GM12873 (cell line): ENCODE measurements at regions not wholly inside any gene's neighbourhood (a gene's known extent, or its start where the extent isn't known, plus 50 kb on each side); places are given as distances from the start of the nearest gene placed in this dataset.

Experiments
- TF ChIP-seq, protein P1 (sequence below): IDR thresholded peaks from 2 replicates; pipeline ENCODE4 v1.5.1; 2012; ENCODE audit warnings: low read depth, mild to moderate bottlenecking, moderate library complexity, low read length, control low read depth; ENCODE audit not compliant: insufficient read depth; ENCODE audit errors: missing control alignments

DNA sequence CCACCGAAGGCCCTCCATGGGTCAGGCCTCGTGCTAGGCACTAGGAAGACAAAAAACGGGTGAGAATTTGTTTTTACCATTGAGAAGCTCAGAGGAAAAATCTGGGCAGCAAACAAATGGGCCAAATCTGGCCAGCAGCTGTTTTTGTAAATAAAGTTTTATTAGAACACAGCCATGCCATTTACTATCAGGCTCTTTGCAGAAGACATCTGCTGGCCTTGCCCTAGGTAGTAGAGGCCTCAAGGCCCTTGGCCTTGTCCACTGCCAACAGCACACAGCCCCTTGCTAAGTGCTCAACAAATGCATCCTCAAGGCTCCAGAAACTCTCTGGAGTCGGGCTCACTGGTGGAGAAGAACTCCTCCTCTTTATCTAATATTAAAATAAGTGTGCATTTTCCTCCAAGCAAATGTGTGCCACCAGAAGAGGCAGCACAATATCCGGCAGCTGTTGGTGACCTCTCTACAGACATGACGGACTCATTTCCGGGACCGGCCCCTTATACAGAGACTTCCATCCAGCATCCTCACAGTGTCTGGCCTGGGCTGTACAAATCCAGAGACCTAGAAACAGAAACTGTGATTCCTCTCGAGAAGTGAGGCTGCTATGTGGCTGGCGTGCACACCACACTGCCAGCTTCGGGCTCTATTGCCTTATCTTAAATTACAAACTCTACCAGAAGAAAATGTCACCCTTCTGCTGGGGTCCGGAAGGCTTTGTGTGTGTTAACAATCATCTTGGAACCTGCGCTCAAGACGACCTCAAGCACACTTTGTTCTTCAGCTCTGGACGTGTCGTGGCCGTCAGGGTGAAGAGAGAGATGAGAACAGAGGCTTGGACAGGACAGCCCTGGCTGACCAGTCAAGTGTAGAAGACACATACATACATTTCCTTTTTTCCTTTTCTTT, 203.9 kb downstream of the TOMM20 start:
- TF ChIP-seq, protein P1, sequence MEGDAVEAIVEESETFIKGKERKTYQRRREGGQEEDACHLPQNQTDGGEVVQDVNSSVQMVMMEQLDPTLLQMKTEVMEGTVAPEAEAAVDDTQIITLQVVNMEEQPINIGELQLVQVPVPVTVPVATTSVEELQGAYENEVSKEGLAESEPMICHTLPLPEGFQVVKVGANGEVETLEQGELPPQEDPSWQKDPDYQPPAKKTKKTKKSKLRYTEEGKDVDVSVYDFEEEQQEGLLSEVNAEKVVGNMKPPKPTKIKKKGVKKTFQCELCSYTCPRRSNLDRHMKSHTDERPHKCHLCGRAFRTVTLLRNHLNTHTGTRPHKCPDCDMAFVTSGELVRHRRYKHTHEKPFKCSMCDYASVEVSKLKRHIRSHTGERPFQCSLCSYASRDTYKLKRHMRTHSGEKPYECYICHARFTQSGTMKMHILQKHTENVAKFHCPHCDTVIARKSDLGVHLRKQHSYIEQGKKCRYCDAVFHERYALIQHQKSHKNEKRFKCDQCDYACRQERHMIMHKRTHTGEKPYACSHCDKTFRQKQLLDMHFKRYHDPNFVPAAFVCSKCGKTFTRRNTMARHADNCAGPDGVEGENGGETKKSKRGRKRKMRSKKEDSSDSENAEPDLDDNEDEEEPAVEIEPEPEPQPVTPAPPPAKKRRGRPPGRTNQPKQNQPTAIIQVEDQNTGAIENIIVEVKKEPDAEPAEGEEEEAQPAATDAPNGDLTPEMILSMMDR, result no peak

DNA sequence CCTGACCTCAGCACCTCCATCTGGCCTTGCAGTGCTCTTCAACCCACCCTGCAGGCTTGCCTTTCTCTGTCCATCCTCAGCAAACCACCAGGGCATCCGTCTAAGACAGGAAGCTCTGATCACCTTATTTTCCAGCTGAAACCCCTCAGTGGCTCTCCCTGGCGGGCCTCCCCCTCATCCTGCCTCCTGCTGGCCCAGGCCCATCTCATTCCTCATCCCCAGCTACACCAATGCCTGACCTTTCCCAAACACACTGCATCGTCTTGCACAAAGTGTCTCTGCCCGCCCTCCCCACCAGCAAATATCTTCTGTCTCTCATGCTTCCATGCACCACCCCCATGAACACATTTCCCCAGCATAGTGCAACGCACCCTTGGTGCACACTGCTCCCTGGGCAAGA, 205.0 kb downstream of the TOMM20 start:
- TF ChIP-seq, protein P1, result no peak

DNA sequence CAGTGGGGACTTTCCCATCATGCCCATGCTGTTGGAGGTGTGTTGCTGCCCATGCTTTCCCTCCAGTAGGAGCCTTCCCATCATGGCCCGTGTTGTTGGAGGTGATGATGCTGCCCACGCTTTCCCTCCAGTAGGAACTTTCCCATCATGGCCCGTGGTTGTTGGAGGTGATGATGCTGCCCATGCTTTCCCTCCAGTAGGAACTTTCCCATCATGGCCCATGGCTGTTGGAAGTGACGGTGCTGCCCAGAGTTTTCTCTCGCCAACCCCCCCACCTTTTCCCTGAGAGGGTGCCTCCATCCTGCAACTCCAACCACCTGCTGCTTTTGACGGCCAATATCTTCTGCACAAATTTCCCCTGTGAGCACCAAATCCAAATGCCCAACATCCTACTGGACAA, 205.7 kb downstream of the TOMM20 start:
- TF ChIP-seq, protein P1, result no peak

DNA sequence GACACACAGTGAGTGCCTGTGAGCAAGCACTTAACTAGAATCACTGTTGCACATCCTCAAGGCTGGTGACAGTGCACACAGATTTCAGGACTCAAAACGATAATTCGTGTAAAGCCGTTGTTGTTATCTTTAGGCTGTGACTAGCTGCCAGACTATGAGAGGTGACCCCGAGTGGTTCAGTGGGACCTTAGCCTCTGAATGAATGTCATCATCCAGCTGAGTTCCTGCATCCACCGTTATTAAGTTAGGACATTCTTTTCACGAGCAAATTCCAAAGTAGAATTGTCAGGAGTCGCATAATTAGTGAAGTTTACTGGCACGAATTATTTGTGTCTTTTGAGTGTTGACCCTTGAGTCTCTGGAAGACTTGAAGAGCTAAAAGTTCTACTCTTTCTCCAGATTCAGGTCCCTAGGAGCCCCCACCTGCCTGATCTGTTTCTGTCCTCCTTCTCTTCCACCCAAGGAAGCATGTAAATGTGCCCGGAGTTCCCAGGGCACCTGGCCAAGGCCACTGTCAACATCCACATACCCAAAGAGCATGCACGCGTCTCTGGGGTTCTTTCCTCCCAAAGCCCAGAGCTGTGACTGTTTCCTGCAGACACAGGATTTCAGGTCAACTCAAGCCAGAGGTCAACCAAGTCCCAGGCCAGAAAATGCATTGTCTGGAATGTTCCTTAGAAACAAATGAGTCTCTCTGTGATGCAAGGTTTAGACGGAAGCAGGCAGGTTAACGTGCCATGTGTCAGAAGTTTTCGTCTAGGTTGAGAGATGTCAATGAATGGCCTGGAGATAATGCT, 207.2 kb downstream of the TOMM20 start:
- TF ChIP-seq, protein P1, result no peak

DNA sequence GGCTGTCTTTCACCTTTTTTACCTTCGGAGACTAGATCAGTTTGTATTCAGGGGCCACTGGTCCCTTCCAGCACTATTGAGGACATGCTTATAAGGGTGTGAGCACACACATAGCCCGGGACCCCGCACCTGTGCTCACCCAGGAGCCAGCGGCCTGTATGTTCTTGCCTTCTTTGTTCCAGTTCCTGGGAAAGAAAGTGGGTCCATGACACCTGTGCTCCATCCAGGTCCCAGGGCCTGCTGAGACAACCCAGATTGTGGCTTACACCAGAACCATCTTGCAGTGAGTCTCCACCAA, 207.8 kb downstream of the TOMM20 start:
- TF ChIP-seq, protein P1, result no peak

DNA sequence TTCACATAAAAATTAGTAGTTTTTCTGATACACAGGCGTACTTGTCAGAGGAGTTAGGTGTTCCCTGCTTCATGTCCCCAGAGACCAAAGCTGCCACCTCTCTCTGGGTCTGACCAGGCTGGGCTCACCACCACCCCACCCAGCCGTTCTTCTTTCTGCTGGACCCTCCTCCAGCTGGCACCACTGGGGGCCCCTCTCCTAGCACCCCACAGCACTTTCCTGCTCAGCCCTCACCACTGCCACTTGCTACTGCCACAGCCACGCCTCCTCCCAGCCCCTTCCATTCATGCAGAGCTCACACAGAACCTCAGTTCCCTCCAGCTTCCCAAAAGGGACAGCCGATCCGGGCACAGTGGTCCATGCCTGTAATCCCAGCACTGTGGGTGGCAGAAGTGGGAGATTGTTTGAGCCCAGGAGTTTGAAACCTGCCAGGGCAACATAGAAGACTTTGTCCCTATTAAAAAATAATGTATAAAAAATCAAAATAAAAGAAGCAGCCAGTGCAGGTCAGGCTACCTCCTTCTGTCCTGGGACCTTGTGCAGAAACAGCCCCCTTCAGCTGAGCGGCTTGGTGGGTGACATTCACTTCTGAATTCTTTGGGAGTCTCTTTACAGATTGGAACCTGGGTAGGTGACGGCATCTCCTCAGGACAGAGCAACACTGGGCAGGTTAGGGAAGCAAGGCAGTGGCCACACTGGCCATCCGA, 208.3 kb downstream of the TOMM20 start:
- TF ChIP-seq, protein P1, result no peak

DNA sequence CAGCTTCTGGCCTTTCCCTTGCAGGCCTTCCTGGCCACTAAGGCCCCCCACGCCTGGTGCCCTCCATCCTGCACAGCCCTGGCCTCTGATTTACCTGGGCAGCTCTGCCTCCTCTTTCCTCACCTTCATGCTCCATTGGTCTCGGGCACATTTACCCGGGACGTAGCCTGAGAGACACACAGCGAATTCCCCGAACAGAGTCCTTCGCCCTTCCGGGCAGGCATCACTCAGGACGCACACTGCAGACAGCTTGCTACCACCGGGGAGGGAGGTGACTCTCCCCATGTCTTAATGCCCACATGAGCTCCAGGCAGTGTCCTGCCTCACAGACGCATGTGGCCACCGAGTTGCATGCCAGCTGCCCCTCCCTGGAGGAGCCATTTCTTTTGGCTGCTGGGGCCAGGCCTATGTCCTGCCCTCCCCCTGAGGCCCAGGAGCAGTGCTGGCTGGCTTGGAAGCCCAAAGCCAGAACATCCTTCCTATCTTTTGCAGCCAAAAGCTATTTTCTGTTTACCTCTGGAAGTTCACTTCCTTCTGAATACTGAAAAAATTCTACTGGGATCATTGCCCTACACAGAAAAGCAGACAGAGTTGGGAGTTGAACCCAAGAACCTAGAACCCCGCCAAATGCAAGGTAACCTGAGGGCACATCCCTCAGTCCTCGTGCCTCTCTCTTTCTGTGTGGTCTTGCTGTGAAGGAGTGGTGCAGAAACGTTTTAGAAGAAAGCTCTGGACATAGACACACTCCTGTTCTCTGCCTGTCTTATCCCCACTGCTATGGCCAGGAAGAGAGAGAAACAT, 209.5 kb downstream of the TOMM20 start:
- TF ChIP-seq, protein P1, result no peak
